Mononuclear cell (primary cell): ENCODE measurements at regions not wholly inside any gene's neighbourhood (a gene's known extent, or its start where the extent isn't known, plus 50 kb on each side); places are given as distances from the start of the nearest gene placed in this dataset.
A peak's percentile ranks its signal among the peaks of the same experiment; 100 is the strongest.
"Not testable (repeated sequence)": the region's sequence is repeated elsewhere in the genome, so short reads cannot be mapped to it uniquely, and the experiment has no call there.

Source experiments
- H3K27me3 ChIP-seq: 2 replicates; pipeline ENCODE4 v1.6.0; 2011; ENCODE audit warnings: low read length, control low read depth; ENCODE audit not compliant: insufficient read depth
- H3K4me1 ChIP-seq: 2 replicates; pipeline ENCODE4 v1.5.1; 2011; ENCODE audit warnings: mild to moderate bottlenecking, low read length, control low read depth; ENCODE audit not compliant: insufficient read depth
- H3K4me3 ChIP-seq: 2 replicates; pipeline ENCODE4 v1.5.1; 2011; ENCODE audit warnings: mild to moderate bottlenecking, low read length, moderate library complexity
- H3K9me3 ChIP-seq: 2 replicates; pipeline ENCODE4 v1.5.1; 2011; ENCODE audit warnings: low read depth, mild to moderate bottlenecking, control low read depth, low read length

DNA sequence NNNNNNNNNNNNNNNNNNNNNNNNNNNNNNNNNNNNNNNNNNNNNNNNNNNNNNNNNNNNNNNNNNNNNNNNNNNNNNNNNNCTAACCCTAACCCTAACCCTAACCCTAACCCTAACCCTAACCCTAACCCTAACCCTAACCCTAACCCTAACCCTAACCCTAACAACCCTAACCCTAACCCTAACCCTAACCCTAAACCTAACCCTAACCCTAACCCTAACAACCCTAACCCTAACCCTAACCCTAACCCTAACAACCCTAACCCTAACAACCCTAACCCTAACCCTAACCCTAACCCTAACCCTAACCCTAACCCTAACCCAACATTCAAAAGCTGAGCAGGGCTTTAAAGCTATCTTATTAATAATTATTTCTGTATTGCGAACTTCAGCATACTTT lies 182.5 kb upstream of the FAM20C start:
- not testable (repeated sequence) for H3K4me1 ChIP-seq, H3K27me3 ChIP-seq

DNA sequence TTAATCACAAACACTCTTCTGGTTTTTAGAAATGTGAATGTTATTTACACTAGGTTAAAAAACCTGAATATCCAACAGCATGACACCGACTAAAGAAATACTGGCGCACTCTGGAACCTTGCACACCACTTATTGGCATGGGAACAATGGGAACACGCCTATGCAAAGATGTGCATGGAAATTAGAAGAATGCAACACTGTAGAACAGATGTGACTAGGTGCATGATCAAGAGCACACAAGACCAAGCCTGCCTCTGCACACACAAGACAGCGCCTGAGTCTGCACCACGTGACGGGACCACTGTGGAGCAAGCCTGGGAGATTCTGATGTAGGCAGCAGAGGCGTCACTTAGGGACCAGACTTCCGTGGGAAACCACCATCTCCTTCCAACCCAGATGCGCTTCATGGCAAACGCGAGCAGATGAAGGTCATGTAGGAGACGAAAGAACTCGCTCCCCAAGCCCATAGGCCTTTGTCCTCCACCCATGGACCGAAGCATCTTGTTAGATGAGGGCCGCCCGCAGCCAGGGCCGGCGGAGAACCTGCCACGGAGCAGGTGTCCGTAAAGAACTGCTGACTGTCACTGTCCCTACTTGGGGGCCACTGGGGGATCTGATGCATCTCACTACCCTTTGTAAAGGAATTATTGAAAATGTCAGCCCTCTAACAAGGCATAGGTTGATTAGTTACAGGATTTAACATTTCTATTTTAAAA lies 159.6 kb upstream of the FAM20C start:
- H3K4me1 ChIP-seq, H3K9me3 ChIP-seq, H3K27me3 ChIP-seq, H3K4me3 ChIP-seq: not testable (repeated sequence)

More for the DNA sequence above, 182.5 kb upstream of the FAM20C start:
- not testable (repeated sequence) for H3K9me3 ChIP-seq, H3K4me3 ChIP-seq

DNA sequence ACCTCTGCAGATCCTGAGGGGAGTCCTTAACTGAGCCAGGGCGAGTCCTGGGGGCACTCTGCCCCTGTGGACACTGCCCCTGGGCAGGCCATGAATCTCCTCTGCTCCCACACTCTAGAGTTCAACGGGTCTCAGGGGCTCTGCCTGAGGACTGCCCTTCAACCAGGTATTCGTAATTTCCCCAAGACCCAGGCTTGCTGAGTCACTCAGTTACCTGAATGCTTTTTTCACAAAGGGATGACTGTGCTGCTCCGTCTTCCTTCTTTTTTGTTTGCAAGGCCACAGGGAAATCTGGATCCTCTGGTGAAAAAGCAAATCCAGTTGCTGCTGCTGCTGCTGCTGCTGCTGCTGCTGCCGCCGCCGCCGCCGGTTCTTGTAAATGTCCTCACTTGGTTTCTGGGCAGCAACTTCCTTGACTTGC lies 157.2 kb upstream of the FAM20C start:
- not testable (repeated sequence) for H3K4me1 ChIP-seq, H3K9me3 ChIP-seq, H3K27me3 ChIP-seq
- peak overlapping the region; percentile 29 for H3K4me3 ChIP-seq

DNA sequence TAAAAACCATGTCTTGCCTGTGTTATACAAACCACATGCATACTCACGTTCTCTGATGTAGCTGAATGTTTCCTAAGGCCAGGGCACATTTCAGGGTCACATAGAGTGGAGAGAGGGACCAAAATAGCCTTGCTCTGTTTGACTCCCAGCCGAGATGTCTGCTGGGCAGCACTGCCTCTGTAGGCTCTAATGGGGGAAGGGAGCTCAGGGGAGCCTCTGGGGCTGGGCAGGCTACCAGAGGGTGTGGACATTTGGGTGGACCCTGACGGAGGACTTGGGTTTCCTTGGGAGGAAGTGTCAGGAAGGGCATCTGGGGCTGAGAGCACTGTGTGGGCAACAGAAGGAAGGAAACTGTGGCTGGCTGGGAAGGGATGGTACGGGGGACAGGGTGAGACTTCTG lies 155.8 kb upstream of the FAM20C start:
- not testable (repeated sequence) for H3K9me3 ChIP-seq

DNA sequence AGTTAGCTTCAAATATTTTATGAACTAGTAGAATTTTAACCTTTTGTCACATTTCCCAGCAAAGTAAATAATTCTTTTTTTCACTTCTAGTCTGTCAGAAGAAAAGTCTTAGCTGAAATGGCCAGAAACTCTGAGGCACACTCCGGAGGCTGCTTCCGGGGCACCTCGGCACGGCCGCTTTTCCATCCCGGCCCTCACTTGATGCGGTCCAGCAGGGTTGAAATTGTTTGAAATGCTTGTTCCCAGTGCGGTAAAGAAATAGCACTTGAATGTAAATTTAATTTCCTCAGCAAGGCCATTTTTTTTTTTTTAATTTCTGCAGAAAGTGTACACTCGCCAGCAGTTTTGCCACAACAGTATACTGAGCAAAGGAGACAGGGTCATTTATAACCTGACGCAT lies 154.7 kb upstream of the FAM20C start:
- H3K27me3 ChIP-seq, H3K9me3 ChIP-seq, H3K4me3 ChIP-seq: not testable (repeated sequence)
- peaks cover 19% of the 10 kb centered on the region for H3K4me1 ChIP-seq

More for the DNA sequence above, 155.8 kb upstream of the FAM20C start:
- H3K4me3 ChIP-seq, H3K4me1 ChIP-seq, H3K27me3 ChIP-seq: not testable (repeated sequence)

DNA sequence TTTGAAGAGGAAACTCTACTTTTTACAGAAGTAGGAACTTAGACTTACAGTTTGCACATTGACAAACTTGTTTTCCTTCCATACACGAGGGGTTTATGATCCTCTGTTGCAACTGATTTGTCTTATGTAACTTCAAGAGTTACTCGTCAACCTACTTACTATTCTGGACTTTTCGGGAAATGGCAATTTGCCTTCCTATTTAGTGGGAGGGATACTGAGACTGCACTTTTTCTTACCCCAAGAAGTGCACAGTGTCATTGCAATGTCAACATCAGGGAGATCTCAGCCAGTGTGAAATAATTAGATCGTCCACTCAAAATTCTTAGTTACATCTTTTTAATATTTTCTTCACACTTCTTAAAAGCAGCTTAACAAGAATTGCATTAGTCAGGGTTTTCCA lies 153.9 kb upstream of the FAM20C start:
- peaks cover 23% of the 10 kb centered on the region for H3K4me1 ChIP-seq
- H3K27me3 ChIP-seq, H3K4me3 ChIP-seq, H3K9me3 ChIP-seq: not testable (repeated sequence)

DNA sequence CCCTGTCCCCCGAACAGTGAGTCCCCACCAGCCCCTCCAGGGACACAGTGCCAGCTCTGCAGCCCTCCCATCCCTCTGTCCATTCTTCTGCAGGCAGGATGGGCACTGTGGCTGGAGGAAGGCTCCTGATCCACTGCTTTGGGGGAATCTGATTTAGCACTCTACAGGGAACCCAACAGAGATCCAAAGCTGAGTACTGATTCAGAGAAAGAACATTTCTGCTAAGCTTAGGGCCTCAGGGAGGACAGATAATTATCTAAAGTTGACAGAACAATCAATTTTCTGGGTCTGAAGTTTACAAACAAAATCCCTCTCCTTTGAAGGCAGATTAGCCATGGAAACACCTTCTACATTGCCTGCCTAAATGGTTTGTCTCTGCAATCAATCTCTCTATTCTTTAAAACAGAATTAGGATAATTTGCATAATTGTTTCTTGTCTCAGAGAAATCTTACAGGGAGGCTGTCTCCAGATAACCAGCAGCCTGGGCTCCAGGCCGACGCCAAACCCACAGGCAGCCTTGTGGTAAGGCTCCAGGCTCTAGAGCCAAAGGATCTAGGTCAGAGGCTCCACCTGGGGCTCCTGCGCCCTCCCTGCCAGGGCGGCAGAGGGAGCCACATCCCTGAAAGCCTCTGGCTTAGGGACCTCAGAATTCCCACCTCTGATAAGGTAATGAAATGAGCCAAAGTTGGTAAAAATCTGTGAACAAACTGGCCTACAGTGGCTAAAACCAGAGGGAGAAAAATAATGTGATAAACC lies 152.2 kb upstream of the FAM20C start:
- not testable (repeated sequence) for H3K27me3 ChIP-seq, H3K9me3 ChIP-seq, H3K4me3 ChIP-seq
- peaks cover 23% of the 10 kb centered on the region for H3K4me1 ChIP-seq

DNA sequence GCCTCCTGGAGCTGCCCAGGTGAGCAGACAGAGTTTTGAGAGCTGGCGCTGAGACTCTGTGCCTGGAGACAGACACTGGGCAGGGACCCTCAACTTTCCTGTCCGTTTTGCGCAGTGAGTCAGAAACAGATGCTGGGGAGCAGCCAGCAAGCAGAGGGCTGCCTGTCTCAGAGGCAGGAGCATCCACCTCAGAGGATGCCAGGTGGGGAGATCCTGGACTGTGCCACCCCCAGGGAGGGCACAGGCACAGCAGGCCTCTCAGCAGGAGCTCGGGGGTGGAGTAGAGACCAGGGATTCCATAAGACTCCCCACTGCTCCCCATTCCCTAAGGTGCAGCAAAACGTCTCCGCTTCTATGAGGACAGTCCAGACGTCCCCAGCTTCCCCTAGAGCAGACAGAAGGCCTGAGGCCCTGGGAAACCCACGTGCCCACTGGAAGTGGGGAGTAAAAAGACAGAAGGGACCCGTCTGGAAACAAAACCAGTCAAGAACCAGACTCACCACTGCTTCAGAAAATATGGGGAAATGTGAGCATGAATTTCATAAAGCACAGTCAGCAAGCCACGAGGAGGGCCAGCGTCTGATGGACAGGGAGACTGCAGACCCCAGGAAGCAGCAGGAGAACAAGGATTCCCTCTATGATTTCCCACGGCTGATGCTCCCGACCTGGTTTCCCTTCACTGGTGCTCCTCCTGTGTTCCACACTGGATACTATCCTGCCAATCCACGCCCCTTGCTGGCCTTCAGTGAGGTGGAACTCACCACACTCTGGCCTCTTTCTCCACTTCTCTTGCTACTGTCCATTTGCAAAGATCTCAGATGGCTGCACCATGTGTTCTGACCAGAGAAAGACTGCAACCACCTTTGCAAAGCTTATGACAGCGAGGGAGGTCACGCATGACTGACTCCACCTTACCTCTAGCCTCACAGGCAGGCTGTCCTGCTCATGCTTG lies 151.3 kb upstream of the FAM20C start:
- H3K4me1 ChIP-seq = peaks cover 23% of the 10 kb centered on the region
- no peaks in the 10 kb centered on the region for H3K9me3 ChIP-seq
- no peaks in the 10 kb centered on the region for H3K27me3 ChIP-seq
- no peak overlapping the region for H3K4me3 ChIP-seq

DNA sequence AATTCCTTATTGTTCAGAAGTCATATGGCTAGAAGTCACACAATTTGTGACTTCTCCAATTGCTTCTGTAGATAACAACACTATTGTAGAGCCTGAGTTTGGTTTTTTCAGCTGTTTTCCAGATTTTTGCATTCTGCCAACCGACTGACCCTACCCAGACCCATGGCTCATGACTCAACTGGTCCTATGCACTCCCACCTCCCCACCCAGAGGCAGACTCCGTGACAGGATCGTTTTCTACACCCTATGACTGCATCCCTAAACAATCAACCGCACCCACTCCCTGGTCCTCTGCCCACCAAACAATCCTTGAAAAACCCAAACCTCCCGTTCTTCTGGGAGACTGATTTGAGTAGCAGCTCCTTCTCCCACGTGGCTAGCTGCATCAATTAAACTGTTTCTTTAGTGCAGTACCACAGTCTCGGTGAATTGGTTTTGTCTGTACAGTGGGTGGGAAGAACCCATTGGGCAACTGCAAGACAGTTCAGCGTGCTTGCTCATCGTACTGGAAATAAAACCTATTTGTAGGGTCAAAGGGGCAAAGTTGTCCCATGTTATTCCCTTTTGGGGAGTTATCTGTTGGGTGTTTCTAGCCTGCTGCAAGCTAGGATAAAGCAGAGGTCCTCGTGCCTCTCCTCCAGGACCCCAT lies 150.3 kb upstream of the FAM20C start:
- Histone ChIP-seq H3K9me3 (no peaks in the 10 kb centered on the region), H3K27me3 (no peaks in the 10 kb centered on the region), H3K4me1 (peaks cover 23% of the 10 kb centered on the region), H3K4me3 (no peak overlapping the region)

DNA sequence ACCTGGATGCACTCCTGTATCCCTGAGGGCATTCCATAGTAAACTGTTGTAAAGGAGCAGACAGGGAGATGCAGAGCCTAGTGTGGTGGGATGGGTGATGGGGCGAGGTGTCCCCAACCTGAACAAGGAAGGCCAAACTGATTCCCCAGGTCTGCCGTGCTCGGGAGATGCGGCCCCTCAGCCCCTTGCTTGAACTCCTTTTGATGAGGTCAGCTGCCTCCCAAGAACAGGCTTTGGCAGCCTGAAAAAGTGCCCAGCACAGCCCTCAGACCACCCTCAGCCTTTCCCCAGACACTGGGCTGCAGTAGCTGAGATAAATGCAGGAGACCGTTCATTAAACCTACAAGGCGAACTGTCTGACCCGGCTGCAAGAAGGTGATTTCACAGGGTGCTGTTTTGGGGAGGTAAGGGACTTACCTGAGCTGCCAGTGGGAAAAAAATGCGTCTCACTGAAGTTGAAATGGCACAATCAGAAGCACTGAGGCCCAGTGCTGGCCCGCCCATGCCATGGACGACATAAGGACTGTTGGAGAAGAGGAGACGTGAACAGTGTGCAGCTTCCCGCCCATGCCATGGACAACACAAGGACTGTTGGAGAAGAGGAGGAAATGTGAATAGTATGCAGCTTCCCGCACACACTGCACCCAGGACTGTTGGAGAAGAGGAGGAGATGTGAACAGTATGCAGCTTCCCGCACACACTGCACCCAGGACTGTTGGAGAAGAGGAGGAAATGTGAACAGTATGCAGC lies 148.4 kb upstream of the FAM20C start:
- Histone ChIP-seq H3K4me3 (no peak overlapping the region), H3K9me3 (no peaks in the 10 kb centered on the region), H3K27me3 (no peaks in the 10 kb centered on the region), H3K4me1 (peaks cover 23% of the 10 kb centered on the region)

DNA sequence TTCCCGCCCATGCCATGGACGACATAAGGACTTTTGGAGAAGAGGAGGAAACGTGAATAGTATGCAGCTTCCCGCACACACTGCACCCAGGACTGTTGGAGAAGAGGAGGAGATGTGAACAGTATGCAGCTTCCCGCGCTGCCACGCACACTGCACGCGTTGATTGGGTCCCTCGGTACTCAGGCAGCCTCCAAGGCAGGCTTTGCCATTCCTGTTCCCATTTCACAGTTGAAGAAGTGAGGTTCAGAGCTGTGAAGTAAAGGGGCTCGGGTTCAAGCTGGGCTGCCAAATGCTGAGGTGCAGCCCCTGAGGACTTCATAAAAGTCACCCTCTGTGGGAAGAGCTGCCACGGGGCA lies 147.9 kb upstream of the FAM20C start:
- Histone ChIP-seq H3K9me3 (no peaks in the 10 kb centered on the region), H3K27me3 (no peaks in the 10 kb centered on the region), H3K4me3 (no peak overlapping the region), H3K4me1 (peaks cover 23% of the 10 kb centered on the region)

DNA sequence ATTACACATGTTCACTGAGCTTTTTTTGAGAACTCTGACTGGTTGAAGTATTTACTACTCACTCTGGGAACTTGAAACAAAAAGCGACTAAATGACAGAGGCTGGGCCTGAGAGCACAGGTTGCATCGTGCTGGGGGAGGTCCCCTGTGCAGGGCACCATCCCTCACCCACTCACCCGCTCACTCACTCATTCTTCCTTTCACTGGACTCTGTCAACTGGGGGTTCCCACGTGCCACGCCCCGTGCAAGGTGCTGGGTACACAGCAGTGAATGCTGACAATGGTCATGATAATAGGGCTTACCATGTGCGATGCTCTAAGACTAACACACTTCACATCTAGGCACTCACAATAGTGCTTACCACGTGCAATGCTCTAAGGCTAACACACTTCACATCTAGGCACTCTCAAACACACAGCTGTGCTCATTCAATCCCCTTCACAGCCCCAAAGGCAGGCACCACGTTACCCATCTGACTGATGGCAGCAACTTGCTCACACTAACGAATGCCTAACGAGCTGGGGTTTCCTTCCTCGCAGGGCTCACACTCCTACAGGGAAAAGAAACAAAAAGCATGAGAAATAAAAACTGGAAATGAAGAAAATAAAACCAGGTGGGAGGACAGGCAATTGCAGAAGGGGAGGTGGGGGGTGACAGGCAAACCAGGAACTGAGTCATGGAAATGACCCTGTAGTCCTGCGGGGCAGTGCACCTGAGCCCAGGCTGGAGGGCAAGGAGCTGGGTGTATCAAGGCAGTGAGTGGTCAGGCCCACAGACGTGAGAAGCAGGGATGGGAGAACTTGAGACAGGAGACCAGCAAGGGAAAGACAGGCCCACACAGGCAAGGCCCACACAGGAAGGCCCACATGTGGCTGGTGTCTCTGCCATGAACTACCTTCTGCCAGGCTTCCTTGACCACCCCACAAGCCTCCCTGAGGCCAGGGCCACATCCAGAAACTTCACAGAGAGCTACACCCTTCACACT lies 147.0 kb upstream of the FAM20C start:
- Histone ChIP-seq H3K9me3 (no peaks in the 10 kb centered on the region), H3K27me3 (no peaks in the 10 kb centered on the region), H3K4me3 (no peak overlapping the region), H3K4me1 (peaks cover 23% of the 10 kb centered on the region)

DNA sequence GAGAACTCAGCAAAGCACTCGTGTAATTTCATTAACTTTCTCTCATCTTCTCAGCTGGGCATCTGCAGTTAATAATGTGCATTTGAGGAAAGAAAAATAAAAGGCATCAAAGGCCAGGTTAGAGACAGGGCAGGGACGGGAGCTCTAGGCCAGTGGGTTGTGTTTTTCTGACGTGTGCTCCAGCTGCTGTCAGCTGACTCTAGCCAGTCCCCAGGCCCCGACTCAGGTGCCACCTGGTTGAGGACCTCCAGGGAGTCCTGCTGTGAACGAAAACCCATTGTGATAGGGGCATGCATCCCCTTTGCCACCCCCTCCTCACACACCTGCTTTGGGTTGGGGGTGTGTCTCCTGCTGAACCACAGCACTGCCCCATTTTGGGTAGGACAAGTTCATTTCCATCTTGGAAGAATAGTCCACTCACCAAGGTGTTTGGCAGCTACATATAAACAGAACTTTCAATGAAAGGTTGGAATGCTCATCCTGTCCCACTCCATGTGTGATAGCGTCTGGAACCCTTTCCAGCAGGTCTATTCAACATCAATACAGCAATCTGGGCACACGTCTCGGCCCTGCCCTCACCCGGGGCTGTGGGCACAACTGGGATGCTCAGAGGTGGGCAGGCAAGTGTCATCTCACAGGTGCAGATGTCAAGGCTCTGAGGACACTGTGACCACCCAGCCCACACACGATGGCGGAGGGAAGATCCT lies 146.1 kb upstream of the FAM20C start:
- H3K4me1 ChIP-seq = peaks cover 17% of the 10 kb centered on the region
- H3K27me3 ChIP-seq = no peaks in the 10 kb centered on the region
- no peak overlapping the region for H3K4me3 ChIP-seq
- H3K9me3 ChIP-seq = no peaks in the 10 kb centered on the region
